ENCODE measurements at regions not wholly inside any gene's neighbourhood (a gene's known extent, or its start where the extent isn't known, plus 50 kb on each side); places are given as distances from the start of the nearest gene placed in this dataset.
A peak's percentile ranks its signal among the peaks of the same experiment; 100 is the strongest.

- ATAC-seq (ENCODE audit: low read depth in 2 of 2) (no peak), DNase-seq (no peak)
- H3K27ac ChIP-seq (ENCODE audit: insufficient read depth, low read length, poor library complexity, severe bottlenecking): no peak overlapping the region
- H3K27me3 Mint-ChIP-seq: peaks cover 5% of the 10 kb centered on the region
- no peaks in the 10 kb centered on the region for H3K36me3 ChIP-seq (ENCODE audit: control insufficient read depth, insufficient read depth, low read length)
- H3K36me3 Mint-ChIP-seq: no peaks in the 10 kb centered on the region
- no peaks in the 10 kb centered on the region for H3K27me3 ChIP-seq (ENCODE audit: control insufficient read depth, insufficient read depth, low read length)
- H3K4me3 Mint-ChIP-seq: no peak overlapping the region
- H3K4me1 ChIP-seq (ENCODE audit: control insufficient read depth, insufficient read depth, low read length, poor library complexity, severe bottlenecking): no peaks in the 10 kb centered on the region
- H3K9me3 ChIP-seq (ENCODE audit: control insufficient read depth in 2 of 2, low read length in 2 of 2): no peaks in the 10 kb centered on the region
- peaks cover 0 to 3% (median 0%) of the 10 kb centered on the region in 7 donors for H3K9me3 Mint-ChIP-seq
- no peak overlapping the region for H3K4me3 ChIP-seq (ENCODE audit: low read depth, low read length)
- no peaks in the 10 kb centered on the region for H3K4me1 Mint-ChIP-seq
- H3K27ac Mint-ChIP-seq: no peak overlapping the region
Observed at GRCh38 chr7:54810401-54810800, 51.4 kb upstream of the SEC61G start.

GRCh38 chr7:54811041-54811845 lies 52.2 kb upstream of the SEC61G start:
- Histone ChIP-seq H3K4me1 (ENCODE audit: control insufficient read depth, insufficient read depth, low read length, poor library complexity, severe bottlenecking) (no peaks in the 10 kb centered on the region), H3K27ac (ENCODE audit: insufficient read depth, low read length, poor library complexity, severe bottlenecking) (no peak overlapping the region), H3K36me3 (ENCODE audit: control insufficient read depth, insufficient read depth, low read length) (no peaks in the 10 kb centered on the region), H3K9me3 (ENCODE audit: control insufficient read depth in 2 of 2, low read length in 2 of 2) (peaks cover 0 to 2% of the 10 kb centered on the region in 2 experiments), H3K4me3 (ENCODE audit: low read depth, low read length) (no peak overlapping the region), H3K27me3 (ENCODE audit: control insufficient read depth, insufficient read depth, low read length) (no peaks in the 10 kb centered on the region)
- H3K36me3 Mint-ChIP-seq: no peaks in the 10 kb centered on the region
- ATAC-seq (ENCODE audit: low read depth in 2 of 2): no peak
- H3K4me1 Mint-ChIP-seq: no peaks in the 10 kb centered on the region
- peaks cover 0 to 3% (median 0%) of the 10 kb centered on the region in 7 donors for H3K9me3 Mint-ChIP-seq
- H3K27me3 Mint-ChIP-seq: peaks cover 5% of the 10 kb centered on the region
- no peak overlapping the region for H3K4me3 Mint-ChIP-seq
- DNase-seq: no peak
- no peak overlapping the region for H3K27ac Mint-ChIP-seq

GRCh38 chr7:54811846-54812254 lies 52.8 kb upstream of the SEC61G start:
- ATAC-seq (ENCODE audit: low read depth in 2 of 2) (no peak), DNase-seq (no peak)
- Histone ChIP-seq H3K4me1 (ENCODE audit: control insufficient read depth, insufficient read depth, low read length, poor library complexity, severe bottlenecking) (no peaks in the 10 kb centered on the region), H3K9me3 (ENCODE audit: control insufficient read depth in 2 of 2, low read length in 2 of 2) (peaks cover 0 to 2% of the 10 kb centered on the region in 2 experiments), H3K27ac (ENCODE audit: insufficient read depth, low read length, poor library complexity, severe bottlenecking) (no peak overlapping the region), H3K36me3 (ENCODE audit: control insufficient read depth, insufficient read depth, low read length) (no peaks in the 10 kb centered on the region), H3K27me3 (ENCODE audit: control insufficient read depth, insufficient read depth, low read length) (no peaks in the 10 kb centered on the region), H3K4me3 (ENCODE audit: low read depth, low read length) (no peak overlapping the region)
- Mint-ChIP-seq H3K36me3 (no peaks in the 10 kb centered on the region), H3K4me1 (no peaks in the 10 kb centered on the region), H3K27ac (no peak overlapping the region), H3K4me3 (no peak overlapping the region), H3K9me3 (peaks cover 0 to 3% (median 0%) of the 10 kb centered on the region in 7 donors), H3K27me3 (peaks cover 8% of the 10 kb centered on the region)

- Mint-ChIP-seq H3K27me3 (peaks cover 4% of the 10 kb centered on the region), H3K36me3 (no peaks in the 10 kb centered on the region), H3K4me1 (no peaks in the 10 kb centered on the region), H3K4me3 (no peak overlapping the region), H3K27ac (peak overlapping the region in 1 of 3 donors; percentile 58), H3K9me3 (peaks cover 0 to 3% (median 0%) of the 10 kb centered on the region in 7 donors)
- Histone ChIP-seq H3K36me3 (ENCODE audit: control insufficient read depth, insufficient read depth, low read length) (no peaks in the 10 kb centered on the region), H3K4me1 (ENCODE audit: control insufficient read depth, insufficient read depth, low read length, poor library complexity, severe bottlenecking) (no peaks in the 10 kb centered on the region), H3K9me3 (ENCODE audit: control insufficient read depth in 2 of 2, low read length in 2 of 2) (peaks cover 0 to 2% of the 10 kb centered on the region in 2 experiments), H3K4me3 (ENCODE audit: low read depth, low read length) (no peak overlapping the region), H3K27ac (ENCODE audit: insufficient read depth, low read length, poor library complexity, severe bottlenecking) (no peak overlapping the region), H3K27me3 (ENCODE audit: control insufficient read depth, insufficient read depth, low read length) (no peaks in the 10 kb centered on the region)
- ATAC-seq (ENCODE audit: low read depth in 2 of 2) (no peak), DNase-seq (no peak)
Observed at GRCh38 chr7:54812756-54813322, 53.8 kb upstream of the SEC61G start.

- Mint-ChIP-seq H3K4me3 (no peak overlapping the region), H3K9me3 (peaks cover 0 to 3% (median 0%) of the 10 kb centered on the region in 7 donors), H3K4me1 (no peaks in the 10 kb centered on the region), H3K36me3 (no peaks in the 10 kb centered on the region), H3K27me3 (peaks cover 4% of the 10 kb centered on the region), H3K27ac (peak overlapping the region in 1 of 3 donors; percentile 58)
- Histone ChIP-seq H3K36me3 (ENCODE audit: control insufficient read depth, insufficient read depth, low read length) (no peaks in the 10 kb centered on the region), H3K4me3 (ENCODE audit: low read depth, low read length) (no peak overlapping the region), H3K27me3 (ENCODE audit: control insufficient read depth, insufficient read depth, low read length) (no peaks in the 10 kb centered on the region), H3K27ac (ENCODE audit: insufficient read depth, low read length, poor library complexity, severe bottlenecking) (no peak overlapping the region), H3K9me3 (ENCODE audit: control insufficient read depth in 2 of 2, low read length in 2 of 2) (peaks cover 0 to 2% of the 10 kb centered on the region in 2 experiments), H3K4me1 (ENCODE audit: control insufficient read depth, insufficient read depth, low read length, poor library complexity, severe bottlenecking) (no peaks in the 10 kb centered on the region)
- DNase-seq (no peak), ATAC-seq (ENCODE audit: low read depth in 2 of 2) (no peak)
Observed at GRCh38 chr7:54813398-54813797, 54.4 kb upstream of the SEC61G start.

GRCh38 chr7:54814401-54814800 lies 55.4 kb upstream of the SEC61G start:
- Mint-ChIP-seq H3K4me3 (no peak overlapping the region), H3K36me3 (no peaks in the 10 kb centered on the region), H3K4me1 (no peaks in the 10 kb centered on the region), H3K9me3 (peaks cover 0 to 2% (median 0%) of the 10 kb centered on the region in 7 donors), H3K27ac (no peak overlapping the region), H3K27me3 (peaks cover 4% of the 10 kb centered on the region)
- no peak overlapping the region for H3K27ac ChIP-seq (ENCODE audit: insufficient read depth, low read length, poor library complexity, severe bottlenecking)
- H3K27me3 ChIP-seq (ENCODE audit: control insufficient read depth, insufficient read depth, low read length): no peaks in the 10 kb centered on the region
- H3K4me1 ChIP-seq (ENCODE audit: control insufficient read depth, insufficient read depth, low read length, poor library complexity, severe bottlenecking): no peaks in the 10 kb centered on the region
- H3K9me3 ChIP-seq (ENCODE audit: control insufficient read depth in 2 of 2, low read length in 2 of 2): peaks cover 0 to 2% of the 10 kb centered on the region in 2 experiments
- no peak for DNase-seq
- no peaks in the 10 kb centered on the region for H3K36me3 ChIP-seq (ENCODE audit: control insufficient read depth, insufficient read depth, low read length)
- H3K4me3 ChIP-seq (ENCODE audit: low read depth, low read length): no peak overlapping the region
- ATAC-seq (ENCODE audit: low read depth in 2 of 2): no peak

GRCh38 chr7:54817152-54817551 lies 58.1 kb upstream of the SEC61G start:
- H3K4me3 ChIP-seq (ENCODE audit: low read depth, low read length): no peak overlapping the region
- H3K27me3 Mint-ChIP-seq: peaks cover 4% of the 10 kb centered on the region
- H3K4me3 Mint-ChIP-seq: no peak overlapping the region
- H3K36me3 Mint-ChIP-seq: no peaks in the 10 kb centered on the region
- no peaks in the 10 kb centered on the region for H3K36me3 ChIP-seq (ENCODE audit: control insufficient read depth, insufficient read depth, low read length)
- no peak for ATAC-seq (ENCODE audit: low read depth in 2 of 2)
- H3K27ac Mint-ChIP-seq: no peak overlapping the region
- H3K27ac ChIP-seq (ENCODE audit: insufficient read depth, low read length, poor library complexity, severe bottlenecking): no peak overlapping the region
- no peak for DNase-seq
- H3K9me3 Mint-ChIP-seq: peaks cover 0 to 4% (median 0%) of the 10 kb centered on the region in 7 donors
- no peaks in the 10 kb centered on the region for H3K4me1 Mint-ChIP-seq
- peaks cover 0 to 2% of the 10 kb centered on the region in 2 experiments for H3K9me3 ChIP-seq (ENCODE audit: control insufficient read depth in 2 of 2, low read length in 2 of 2)
- H3K4me1 ChIP-seq (ENCODE audit: control insufficient read depth, insufficient read depth, low read length, poor library complexity, severe bottlenecking): no peaks in the 10 kb centered on the region
- peaks cover 2% of the 10 kb centered on the region for H3K27me3 ChIP-seq (ENCODE audit: control insufficient read depth, insufficient read depth, low read length)
